GM06990 (cell line): ENCODE measurements at regions not wholly inside any gene's neighbourhood (a gene's known extent, or its start where the extent isn't known, plus 50 kb on each side); places are given as distances from the start of the nearest gene placed in this dataset.

Source experiments
- DNase-seq: peaks from one replicate; pipeline ENCODE4 v3.0.0-alpha.2; 2011; ENCODE audit not compliant: insufficient read length; ENCODE audit errors: extremely low read depth
- H3K27me3 ChIP-seq: replicated peaks from 2 replicates; pipeline ENCODE4 v1.6.0; 2011; ENCODE audit warnings: low read length; ENCODE audit not compliant: control insufficient read depth, insufficient read depth
- H3K36me3 ChIP-seq: 2 replicates; pipeline ENCODE4 v1.5.1; 2011; ENCODE audit warnings: low read length; ENCODE audit not compliant: control insufficient read depth, insufficient read depth
- H3K4me3 ChIP-seq: replicated peaks from 2 replicates; pipeline ENCODE4 v1.5.1; 2011; ENCODE audit warnings: low read depth, mild to moderate bottlenecking, control low read depth, low read length
- CTCF ChIP-seq: IDR thresholded peaks from 2 replicates; pipeline ENCODE4 v1.5.1; 2011; ENCODE audit warnings: low read length, control low read depth, mild to moderate bottlenecking, inconsistent platforms; ENCODE audit not compliant: insufficient read depth, poor library complexity, severe bottlenecking

- no peak for DNase-seq
- H3K36me3 ChIP-seq: no peaks in the 10 kb centered on the region
- H3K27me3 ChIP-seq: no peaks in the 10 kb centered on the region
- H3K4me3 ChIP-seq: no peak overlapping the region
- TF ChIP-seq CTCF: no peak
These were observed 131.0 kb upstream of the KLHL25 start for GRCh38 chr15:85925649-85926237.

- no peaks in the 10 kb centered on the region for H3K36me3 ChIP-seq
- no peak for TF ChIP-seq CTCF
- no peak for DNase-seq
- H3K4me3 ChIP-seq: no peak overlapping the region
- no peaks in the 10 kb centered on the region for H3K27me3 ChIP-seq
These were observed 132.1 kb upstream of the KLHL25 start for GRCh38 chr15:85926834-85927233.

- TF ChIP-seq CTCF: no peak
- no peaks in the 10 kb centered on the region for H3K27me3 ChIP-seq
- no peak for DNase-seq
- no peak overlapping the region for H3K4me3 ChIP-seq
- H3K36me3 ChIP-seq: no peaks in the 10 kb centered on the region
These were observed 133.3 kb upstream of the KLHL25 start for GRCh38 chr15:85927931-85928537.

GRCh38 chr15:85929786-85930185 is 135.1 kb upstream of the KLHL25 start:
- Histone ChIP-seq H3K27me3 (no peaks in the 10 kb centered on the region), H3K36me3 (no peaks in the 10 kb centered on the region), H3K4me3 (no peak overlapping the region)
- DNase-seq: no peak
- TF ChIP-seq CTCF: no peak

GRCh38 chr15:85932391-85932790 is 137.7 kb upstream of the KLHL25 start:
- no peaks in the 10 kb centered on the region for H3K27me3 ChIP-seq
- TF ChIP-seq CTCF: no peak
- no peaks in the 10 kb centered on the region for H3K36me3 ChIP-seq
- no peak for DNase-seq
- H3K4me3 ChIP-seq: no peak overlapping the region

GRCh38 chr15:85934691-85935090 is 140.0 kb upstream of the KLHL25 start:
- H3K27me3 ChIP-seq: no peaks in the 10 kb centered on the region
- DNase-seq: no peak
- no peaks in the 10 kb centered on the region for H3K36me3 ChIP-seq
- no peak overlapping the region for H3K4me3 ChIP-seq
- no peak for TF ChIP-seq CTCF
